ENCODE measurements at regions not wholly inside any gene's neighbourhood (a gene's known extent, or its start where the extent isn't known, plus 50 kb on each side); places are given as distances from the start of the nearest gene placed in this dataset.

GRCh38 chr1:157236072-157236471 is 97.9 kb upstream of the ETV3 start:
- TF ChIP-seq CTCF (IDR thresholded peaks at IDR 0.05; ENCODE audit: control extremely low read depth, extremely low read depth) = no peak
- Histone ChIP-seq H3K36me3 (ENCODE audit: control insufficient read depth in 4 of 4, insufficient read depth in 4 of 4, low read length in 4 of 4) (no peaks in the 10 kb centered on the region), H3K9me3 (ENCODE audit: control insufficient read depth in 4 of 4, insufficient read depth in 3 of 4, low read length in 3 of 4) (no peaks in the 10 kb centered on the region), H3K9ac (ENCODE audit: insufficient read depth in 1 of 2, low read length in 2 of 2) (no peak overlapping the region), H3K27me3 (ENCODE audit: control insufficient read depth in 3 of 3, insufficient read depth in 3 of 3, low read length in 2 of 3) (no peaks in the 10 kb centered on the region), H3K27ac (ENCODE audit: low read depth in 1 of 2, low read length in 1 of 2) (no peak overlapping the region), H3K4me1 (ENCODE audit: control insufficient read depth in 5 of 5, insufficient read depth in 5 of 5, low read length in 5 of 5) (peaks cover 0 to 2% (median 0%) of the 10 kb centered on the region in 5 donors), H3K4me3 (no peak overlapping the region)
- no peak for ATAC-seq (ENCODE audit: insufficient read depth, low FRiP score)
- no peak for DNase-seq
- 90 to 91% methylated on average over 4 of the region's 4 CpGs for WGBS, 2 donors

- DNase-seq (no peak), ATAC-seq (ENCODE audit: insufficient read depth, low FRiP score) (no peak)
- Histone ChIP-seq H3K27ac (ENCODE audit: low read depth in 1 of 2, low read length in 1 of 2) (no peak overlapping the region), H3K9ac (ENCODE audit: insufficient read depth in 1 of 2, low read length in 2 of 2) (no peak overlapping the region), H3K4me1 (ENCODE audit: control insufficient read depth in 5 of 5, insufficient read depth in 5 of 5, low read length in 5 of 5) (peaks cover 0 to 1% (median 0%) of the 10 kb centered on the region in 5 donors), H3K9me3 (ENCODE audit: control insufficient read depth in 4 of 4, insufficient read depth in 3 of 4, low read length in 3 of 4) (no peaks in the 10 kb centered on the region), H3K36me3 (ENCODE audit: control insufficient read depth in 4 of 4, insufficient read depth in 4 of 4, low read length in 4 of 4) (no peaks in the 10 kb centered on the region), H3K27me3 (ENCODE audit: control insufficient read depth in 3 of 3, insufficient read depth in 3 of 3, low read length in 2 of 3) (no peaks in the 10 kb centered on the region), H3K4me3 (no peak overlapping the region)
- WGBS, 2 donors = 66 to 70% methylated on average over 4 of the region's 4 CpGs
- no peak for TF ChIP-seq CTCF (IDR thresholded peaks at IDR 0.05; ENCODE audit: control extremely low read depth, extremely low read depth)
Observed at GRCh38 chr1:157235307-157235706, 97.1 kb upstream of the ETV3 start.

- 64 to 78% methylated on average over 3 of the region's 3 CpGs for WGBS, 2 donors
- TF ChIP-seq CTCF (IDR thresholded peaks at IDR 0.05; ENCODE audit: control extremely low read depth, extremely low read depth) = no peak
- no peak overlapping the region for H3K9ac ChIP-seq (ENCODE audit: insufficient read depth in 1 of 2, low read length in 2 of 2)
- no peak overlapping the region for H3K4me3 ChIP-seq
- H3K4me1 ChIP-seq (ENCODE audit: control insufficient read depth in 5 of 5, insufficient read depth in 5 of 5, low read length in 5 of 5) = no peaks in the 10 kb centered on the region
- H3K27me3 ChIP-seq (ENCODE audit: control insufficient read depth in 3 of 3, insufficient read depth in 3 of 3, low read length in 2 of 3) = no peaks in the 10 kb centered on the region
- H3K9me3 ChIP-seq (ENCODE audit: control insufficient read depth in 4 of 4, insufficient read depth in 3 of 4, low read length in 3 of 4) = no peaks in the 10 kb centered on the region
- H3K36me3 ChIP-seq (ENCODE audit: control insufficient read depth in 4 of 4, insufficient read depth in 4 of 4, low read length in 4 of 4) = no peaks in the 10 kb centered on the region
- no peak overlapping the region for H3K27ac ChIP-seq (ENCODE audit: low read depth in 1 of 2, low read length in 1 of 2)
- no peak for ATAC-seq (ENCODE audit: insufficient read depth, low FRiP score)
- no peak for DNase-seq
Observed at GRCh38 chr1:157234705-157235273, 96.6 kb upstream of the ETV3 start.

GRCh38 chr1:157233131-157233530 is 94.9 kb upstream of the ETV3 start:
- Histone ChIP-seq H3K36me3 (ENCODE audit: control insufficient read depth in 4 of 4, insufficient read depth in 4 of 4, low read length in 4 of 4) (no peaks in the 10 kb centered on the region), H3K9ac (ENCODE audit: insufficient read depth in 1 of 2, low read length in 2 of 2) (no peak overlapping the region), H3K4me1 (ENCODE audit: control insufficient read depth in 5 of 5, insufficient read depth in 5 of 5, low read length in 5 of 5) (no peaks in the 10 kb centered on the region), H3K27ac (ENCODE audit: low read depth in 1 of 2, low read length in 1 of 2) (no peak overlapping the region), H3K9me3 (ENCODE audit: control insufficient read depth in 4 of 4, insufficient read depth in 3 of 4, low read length in 3 of 4) (no peaks in the 10 kb centered on the region), H3K27me3 (ENCODE audit: control insufficient read depth in 3 of 3, insufficient read depth in 3 of 3, low read length in 2 of 3) (no peaks in the 10 kb centered on the region), H3K4me3 (no peak overlapping the region)
- no peak for DNase-seq
- no peak for TF ChIP-seq CTCF (IDR thresholded peaks at IDR 0.05; ENCODE audit: control extremely low read depth, extremely low read depth)
- WGBS, 2 donors = 21 to 33% methylated on average over 1 of the region's 1 CpG
- no peak for ATAC-seq (ENCODE audit: insufficient read depth, low FRiP score)

Data from lung (tissue), 11 donors.